ENCODE measurements at regions not wholly inside any gene's neighbourhood (a gene's known extent, or its start where the extent isn't known, plus 50 kb on each side); places are given as distances from the start of the nearest gene placed in this dataset.

DNA sequence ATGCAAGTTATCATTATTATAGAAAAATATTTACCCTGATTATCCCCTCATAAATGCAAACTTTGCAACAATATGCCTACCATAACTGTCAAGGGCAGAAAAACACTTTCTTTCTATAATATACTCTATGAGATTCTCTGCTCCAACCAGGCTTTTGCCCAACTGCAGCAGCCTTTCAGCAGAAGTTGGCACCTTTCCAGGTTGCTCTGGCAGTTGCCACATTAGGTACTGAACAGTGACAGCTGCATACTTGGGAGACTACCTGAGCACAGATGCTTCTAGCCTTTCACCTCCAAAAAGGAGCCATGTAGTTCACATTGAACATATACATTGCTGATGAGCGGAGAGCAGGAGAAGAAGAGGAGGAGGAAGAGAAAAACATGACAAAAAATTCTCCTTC, 69.5 kb upstream of the BRWD3 start:
- TF ChIP-seq ZNF121 (CRISPR knock-in tag; IDR thresholded peaks at IDR 0.05) (no peak), NFYB (CRISPR knock-in tag; conservative IDR thresholded peaks at IDR 0.05; ENCODE audit: low read depth) (no peak), CREB1 (CRISPR knock-in tag; IDR thresholded peaks at IDR 0.05) (no peak), CBFB (CRISPR knock-in tag; IDR thresholded peaks at IDR 0.05; ENCODE audit: low read depth) (no peak)
- TF ChIP-seq, protein P1, sequence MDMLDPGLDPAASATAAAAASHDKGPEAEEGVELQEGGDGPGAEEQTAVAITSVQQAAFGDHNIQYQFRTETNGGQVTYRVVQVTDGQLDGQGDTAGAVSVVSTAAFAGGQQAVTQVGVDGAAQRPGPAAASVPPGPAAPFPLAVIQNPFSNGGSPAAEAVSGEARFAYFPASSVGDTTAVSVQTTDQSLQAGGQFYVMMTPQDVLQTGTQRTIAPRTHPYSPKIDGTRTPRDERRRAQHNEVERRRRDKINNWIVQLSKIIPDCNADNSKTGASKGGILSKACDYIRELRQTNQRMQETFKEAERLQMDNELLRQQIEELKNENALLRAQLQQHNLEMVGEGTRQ (CRISPR knock-in tag; IDR thresholded peaks at IDR 0.05) = no peak
- TF ChIP-seq, protein P2, sequence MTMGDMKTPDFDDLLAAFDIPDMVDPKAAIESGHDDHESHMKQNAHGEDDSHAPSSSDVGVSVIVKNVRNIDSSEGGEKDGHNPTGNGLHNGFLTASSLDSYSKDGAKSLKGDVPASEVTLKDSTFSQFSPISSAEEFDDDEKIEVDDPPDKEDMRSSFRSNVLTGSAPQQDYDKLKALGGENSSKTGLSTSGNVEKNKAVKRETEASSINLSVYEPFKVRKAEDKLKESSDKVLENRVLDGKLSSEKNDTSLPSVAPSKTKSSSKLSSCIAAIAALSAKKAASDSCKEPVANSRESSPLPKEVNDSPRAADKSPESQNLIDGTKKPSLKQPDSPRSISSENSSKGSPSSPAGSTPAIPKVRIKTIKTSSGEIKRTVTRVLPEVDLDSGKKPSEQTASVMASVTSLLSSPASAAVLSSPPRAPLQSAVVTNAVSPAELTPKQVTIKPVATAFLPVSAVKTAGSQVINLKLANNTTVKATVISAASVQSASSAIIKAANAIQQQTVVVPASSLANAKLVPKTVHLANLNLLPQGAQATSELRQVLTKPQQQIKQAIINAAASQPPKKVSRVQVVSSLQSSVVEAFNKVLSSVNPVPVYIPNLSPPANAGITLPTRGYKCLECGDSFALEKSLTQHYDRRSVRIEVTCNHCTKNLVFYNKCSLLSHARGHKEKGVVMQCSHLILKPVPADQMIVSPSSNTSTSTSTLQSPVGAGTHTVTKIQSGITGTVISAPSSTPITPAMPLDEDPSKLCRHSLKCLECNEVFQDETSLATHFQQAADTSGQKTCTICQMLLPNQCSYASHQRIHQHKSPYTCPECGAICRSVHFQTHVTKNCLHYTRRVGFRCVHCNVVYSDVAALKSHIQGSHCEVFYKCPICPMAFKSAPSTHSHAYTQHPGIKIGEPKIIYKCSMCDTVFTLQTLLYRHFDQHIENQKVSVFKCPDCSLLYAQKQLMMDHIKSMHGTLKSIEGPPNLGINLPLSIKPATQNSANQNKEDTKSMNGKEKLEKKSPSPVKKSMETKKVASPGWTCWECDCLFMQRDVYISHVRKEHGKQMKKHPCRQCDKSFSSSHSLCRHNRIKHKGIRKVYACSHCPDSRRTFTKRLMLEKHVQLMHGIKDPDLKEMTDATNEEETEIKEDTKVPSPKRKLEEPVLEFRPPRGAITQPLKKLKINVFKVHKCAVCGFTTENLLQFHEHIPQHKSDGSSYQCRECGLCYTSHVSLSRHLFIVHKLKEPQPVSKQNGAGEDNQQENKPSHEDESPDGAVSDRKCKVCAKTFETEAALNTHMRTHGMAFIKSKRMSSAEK (CRISPR knock-in tag; IDR thresholded peaks at IDR 0.05; ENCODE audit: borderline replicate concordance) = no peak
- TF ChIP-seq, protein P3, sequence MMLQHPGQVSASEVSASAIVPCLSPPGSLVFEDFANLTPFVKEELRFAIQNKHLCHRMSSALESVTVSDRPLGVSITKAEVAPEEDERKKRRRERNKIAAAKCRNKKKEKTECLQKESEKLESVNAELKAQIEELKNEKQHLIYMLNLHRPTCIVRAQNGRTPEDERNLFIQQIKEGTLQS (CRISPR knock-in tag; conservative IDR thresholded peaks at IDR 0.05) = no peak
- TF ChIP-seq, protein P4, sequence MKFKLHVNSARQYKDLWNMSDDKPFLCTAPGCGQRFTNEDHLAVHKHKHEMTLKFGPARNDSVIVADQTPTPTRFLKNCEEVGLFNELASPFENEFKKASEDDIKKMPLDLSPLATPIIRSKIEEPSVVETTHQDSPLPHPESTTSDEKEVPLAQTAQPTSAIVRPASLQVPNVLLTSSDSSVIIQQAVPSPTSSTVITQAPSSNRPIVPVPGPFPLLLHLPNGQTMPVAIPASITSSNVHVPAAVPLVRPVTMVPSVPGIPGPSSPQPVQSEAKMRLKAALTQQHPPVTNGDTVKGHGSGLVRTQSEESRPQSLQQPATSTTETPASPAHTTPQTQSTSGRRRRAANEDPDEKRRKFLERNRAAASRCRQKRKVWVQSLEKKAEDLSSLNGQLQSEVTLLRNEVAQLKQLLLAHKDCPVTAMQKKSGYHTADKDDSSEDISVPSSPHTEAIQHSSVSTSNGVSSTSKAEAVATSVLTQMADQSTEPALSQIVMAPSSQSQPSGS (CRISPR knock-in tag; IDR thresholded peaks at IDR 0.05; ENCODE audit: borderline replicate concordance, low read depth) = no peak
- TF ChIP-seq, protein P5, sequence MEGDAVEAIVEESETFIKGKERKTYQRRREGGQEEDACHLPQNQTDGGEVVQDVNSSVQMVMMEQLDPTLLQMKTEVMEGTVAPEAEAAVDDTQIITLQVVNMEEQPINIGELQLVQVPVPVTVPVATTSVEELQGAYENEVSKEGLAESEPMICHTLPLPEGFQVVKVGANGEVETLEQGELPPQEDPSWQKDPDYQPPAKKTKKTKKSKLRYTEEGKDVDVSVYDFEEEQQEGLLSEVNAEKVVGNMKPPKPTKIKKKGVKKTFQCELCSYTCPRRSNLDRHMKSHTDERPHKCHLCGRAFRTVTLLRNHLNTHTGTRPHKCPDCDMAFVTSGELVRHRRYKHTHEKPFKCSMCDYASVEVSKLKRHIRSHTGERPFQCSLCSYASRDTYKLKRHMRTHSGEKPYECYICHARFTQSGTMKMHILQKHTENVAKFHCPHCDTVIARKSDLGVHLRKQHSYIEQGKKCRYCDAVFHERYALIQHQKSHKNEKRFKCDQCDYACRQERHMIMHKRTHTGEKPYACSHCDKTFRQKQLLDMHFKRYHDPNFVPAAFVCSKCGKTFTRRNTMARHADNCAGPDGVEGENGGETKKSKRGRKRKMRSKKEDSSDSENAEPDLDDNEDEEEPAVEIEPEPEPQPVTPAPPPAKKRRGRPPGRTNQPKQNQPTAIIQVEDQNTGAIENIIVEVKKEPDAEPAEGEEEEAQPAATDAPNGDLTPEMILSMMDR (IDR thresholded peaks at IDR 0.05) = no peak
- TF ChIP-seq, protein P6, sequence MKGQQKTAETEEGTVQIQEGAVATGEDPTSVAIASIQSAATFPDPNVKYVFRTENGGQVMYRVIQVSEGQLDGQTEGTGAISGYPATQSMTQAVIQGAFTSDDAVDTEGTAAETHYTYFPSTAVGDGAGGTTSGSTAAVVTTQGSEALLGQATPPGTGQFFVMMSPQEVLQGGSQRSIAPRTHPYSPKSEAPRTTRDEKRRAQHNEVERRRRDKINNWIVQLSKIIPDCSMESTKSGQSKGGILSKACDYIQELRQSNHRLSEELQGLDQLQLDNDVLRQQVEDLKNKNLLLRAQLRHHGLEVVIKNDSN (CRISPR knock-in tag; IDR thresholded peaks at IDR 0.05) = no peak
- TF ChIP-seq, protein P7, sequence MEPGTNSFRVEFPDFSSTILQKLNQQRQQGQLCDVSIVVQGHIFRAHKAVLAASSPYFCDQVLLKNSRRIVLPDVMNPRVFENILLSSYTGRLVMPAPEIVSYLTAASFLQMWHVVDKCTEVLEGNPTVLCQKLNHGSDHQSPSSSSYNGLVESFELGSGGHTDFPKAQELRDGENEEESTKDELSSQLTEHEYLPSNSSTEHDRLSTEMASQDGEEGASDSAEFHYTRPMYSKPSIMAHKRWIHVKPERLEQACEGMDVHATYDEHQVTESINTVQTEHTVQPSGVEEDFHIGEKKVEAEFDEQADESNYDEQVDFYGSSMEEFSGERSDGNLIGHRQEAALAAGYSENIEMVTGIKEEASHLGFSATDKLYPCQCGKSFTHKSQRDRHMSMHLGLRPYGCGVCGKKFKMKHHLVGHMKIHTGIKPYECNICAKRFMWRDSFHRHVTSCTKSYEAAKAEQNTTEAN (CRISPR knock-in tag; IDR thresholded peaks at IDR 0.05) = no peak
- TF ChIP-seq, protein P8, sequence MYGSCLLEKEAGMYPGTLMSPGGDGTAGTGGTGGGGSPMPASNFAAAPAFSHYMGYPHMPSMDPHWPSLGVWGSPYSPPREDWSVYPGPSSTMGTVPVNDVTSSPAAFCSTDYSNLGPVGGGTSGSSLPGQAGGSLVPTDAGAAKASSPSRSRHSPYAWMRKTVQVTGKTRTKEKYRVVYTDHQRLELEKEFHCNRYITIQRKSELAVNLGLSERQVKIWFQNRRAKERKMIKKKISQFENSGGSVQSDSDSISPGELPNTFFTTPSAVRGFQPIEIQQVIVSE (CRISPR knock-in tag; IDR thresholded peaks at IDR 0.05; ENCODE audit: borderline replicate concordance) = no peak

Measured in WTC11 (cell line).